NCI-H146 treated with DMSO at 0.1 percent for 48 hours (cell line): ENCODE measurements at regions not wholly inside any gene's neighbourhood (a gene's known extent, or its start where the extent isn't known, plus 50 kb on each side); places are given as distances from the start of the nearest gene placed in this dataset.

Source experiments
- DNase-seq: peaks from one replicate; lab custom pipeline; 2025; ENCODE audit not compliant: unreplicated experiment; lab: John Stamatoyannopoulos, UW

GRCh38 chr16:77553130-77553529 lies 118.3 kb upstream of the ADAMTS18 start:
- DNase-seq, result no peak

GRCh38 chr16:77555126-77555525 lies 120.3 kb upstream of the ADAMTS18 start:
- DNase-seq, result no peak

GRCh38 chr16:77555791-77556190 lies 121.0 kb upstream of the ADAMTS18 start:
- DNase-seq, result no peak

DNA sequence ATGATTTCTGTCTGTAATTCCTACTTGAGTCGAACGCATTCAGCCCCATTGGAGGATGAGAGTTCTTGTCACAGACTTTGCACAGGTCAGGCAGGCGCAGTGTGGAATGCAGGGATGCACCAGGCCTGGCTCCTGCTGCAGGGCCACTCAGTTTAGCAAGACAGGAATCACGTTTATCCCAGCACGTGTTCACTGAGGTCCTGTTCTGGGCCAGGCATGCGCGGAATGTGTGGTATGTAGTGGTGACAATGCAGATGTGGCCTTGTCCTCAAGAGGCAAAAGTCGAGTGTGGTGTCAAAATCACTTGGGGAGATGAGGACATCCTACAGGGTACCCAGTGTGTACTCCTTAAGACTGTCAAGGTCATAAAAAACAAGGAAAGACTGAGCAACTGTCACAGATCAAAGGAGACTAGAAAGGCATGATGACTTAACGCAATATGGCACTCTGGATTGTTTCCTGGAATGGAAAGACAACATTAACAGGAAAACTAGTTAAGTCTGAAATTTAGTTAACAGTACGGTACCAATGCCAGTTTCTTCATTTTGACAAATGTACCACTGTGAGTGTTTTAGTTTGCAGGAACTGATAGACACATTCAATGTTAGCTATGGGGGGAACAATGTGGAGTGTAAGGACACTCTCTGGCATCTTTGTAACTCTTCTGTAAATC lies 121.5 kb upstream of the ADAMTS18 start:
- DNase-seq, result no peak

- no peak for DNase-seq
Measured at GRCh38 chr16:77557385-77557784, 122.6 kb upstream of the ADAMTS18 start.

- DNase-seq, result no peak
Measured at GRCh38 chr16:77558786-77559185, 124.0 kb upstream of the ADAMTS18 start.

GRCh38 chr16:77562497-77562896 lies 127.7 kb upstream of the ADAMTS18 start:
- no peak for DNase-seq

- no peak for DNase-seq
Measured at GRCh38 chr16:77564791-77565390, 130.1 kb upstream of the ADAMTS18 start.

DNA sequence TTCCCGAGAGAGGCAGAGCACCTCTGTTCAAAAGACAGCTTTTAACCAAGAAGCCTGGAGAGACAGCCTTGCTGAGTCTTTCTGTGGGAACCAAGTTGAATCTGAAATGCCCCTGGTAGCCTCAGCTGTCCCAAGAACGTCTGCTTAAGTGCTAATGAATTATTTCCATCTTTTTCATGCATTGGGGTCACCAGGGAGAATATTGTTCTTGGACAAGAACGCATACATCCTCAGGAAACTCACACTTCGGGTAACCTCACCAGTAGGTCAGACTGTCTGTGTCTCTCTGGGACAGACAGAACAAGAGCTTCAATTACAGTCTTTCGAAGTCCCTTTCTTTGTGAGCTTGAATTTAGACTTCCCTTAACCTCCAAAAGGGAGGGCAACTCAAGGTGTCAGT lies 134.6 kb upstream of the ADAMTS18 start:
- DNase-seq, result no peak

DNA sequence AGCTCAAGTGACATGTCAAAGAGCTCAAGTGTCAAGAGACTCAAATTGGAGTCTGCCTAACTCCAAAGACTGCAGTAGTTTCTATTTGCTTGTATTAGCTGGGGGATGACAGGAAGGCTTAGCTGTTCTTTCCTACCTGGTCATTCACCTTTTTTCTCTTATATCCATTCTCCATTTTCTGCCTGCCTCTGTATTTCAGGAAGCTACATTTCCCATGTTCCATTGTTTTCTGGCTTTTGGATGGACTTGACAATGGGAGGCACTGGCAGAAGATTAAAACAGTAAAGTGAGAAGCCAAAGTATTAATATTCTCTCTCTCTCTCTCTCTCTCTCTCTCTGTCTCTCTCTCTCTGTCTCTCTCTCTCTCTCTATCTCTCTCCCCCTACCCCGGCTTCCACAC lies 135.7 kb upstream of the ADAMTS18 start:
- DNase-seq, result no peak

DNA sequence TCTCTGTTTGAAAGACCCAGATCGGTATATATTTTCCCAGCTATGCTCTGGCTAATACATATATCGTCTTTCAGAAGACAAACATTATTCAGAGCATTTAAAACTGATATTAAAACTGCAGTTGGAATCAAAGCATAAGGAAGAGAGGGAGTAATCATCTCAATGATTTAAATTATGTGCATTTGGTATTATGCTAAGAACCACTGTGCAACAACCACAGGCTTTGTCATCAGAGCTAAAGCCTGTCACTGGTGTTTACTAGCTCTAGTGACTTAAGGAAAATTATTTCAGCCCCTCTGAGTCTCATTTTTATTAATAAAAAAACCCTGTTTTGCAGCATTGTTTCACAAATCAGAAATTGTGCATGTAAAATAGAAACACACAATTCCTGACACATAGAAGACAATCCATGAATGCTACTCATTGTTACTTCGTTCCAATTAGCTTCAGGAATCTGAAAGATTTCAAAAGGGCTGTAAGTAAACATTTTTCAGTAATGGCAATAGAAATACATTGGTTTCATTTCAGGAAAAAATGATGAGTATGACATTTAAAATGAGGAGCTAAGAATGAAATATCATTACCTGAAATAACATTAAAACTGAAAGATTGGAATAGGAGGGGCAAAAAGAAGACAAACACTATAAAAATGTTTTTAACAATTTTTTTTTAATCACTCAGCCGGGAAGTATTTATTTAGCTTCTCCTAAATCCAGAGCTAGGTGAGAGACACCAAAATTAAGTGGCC lies 136.5 kb upstream of the ADAMTS18 start:
- DNase-seq, result no peak

- DNase-seq, result no peak
Measured at GRCh38 chr16:77574867-77575624, 140.2 kb upstream of the ADAMTS18 start.

DNA sequence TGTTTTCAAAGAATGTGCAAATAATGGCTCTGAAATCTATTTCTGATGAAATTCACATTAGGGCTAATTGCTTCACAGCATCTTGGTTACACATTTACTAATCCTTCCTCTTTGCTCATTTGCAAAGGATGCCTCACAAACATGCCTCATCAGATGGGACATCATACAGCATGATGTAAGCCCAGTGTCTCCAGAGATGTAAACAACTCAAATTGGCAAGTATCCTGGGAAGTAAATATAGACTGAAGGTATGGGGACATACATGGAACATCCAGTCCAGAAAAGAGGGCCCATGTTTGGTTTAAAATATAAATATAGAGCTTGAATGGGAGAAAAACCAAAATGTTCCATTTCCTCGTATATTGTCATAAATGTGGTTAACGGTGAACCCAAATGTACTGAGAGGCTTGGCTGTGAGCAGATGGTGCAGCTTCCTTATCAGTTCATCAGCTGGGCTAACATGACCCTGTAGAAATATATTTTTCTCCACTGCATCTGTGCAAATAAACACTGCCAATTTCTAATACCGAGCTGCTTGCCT lies 142.9 kb upstream of the NUDT7 start:
- no peak for DNase-seq

DNA sequence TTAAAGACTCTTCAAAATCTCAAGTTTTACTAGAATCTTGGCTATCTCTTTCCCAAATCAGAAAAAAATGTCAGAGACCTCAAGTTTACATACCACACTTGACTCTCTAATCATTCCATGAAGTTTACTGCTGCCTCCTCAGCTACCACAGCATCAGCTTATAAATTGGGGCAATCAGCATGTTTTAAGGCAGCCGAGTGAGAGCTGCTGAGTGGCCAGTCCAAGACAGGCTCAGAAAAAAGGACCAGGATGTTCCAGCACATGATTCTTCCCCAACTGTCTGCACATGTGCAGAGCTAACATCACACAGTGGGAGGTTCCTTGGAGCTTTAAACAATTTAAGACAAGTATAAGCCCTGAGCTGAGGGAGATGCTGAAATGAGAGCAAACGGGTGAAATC lies 140.6 kb upstream of the NUDT7 start:
- DNase-seq, result no peak

DNA sequence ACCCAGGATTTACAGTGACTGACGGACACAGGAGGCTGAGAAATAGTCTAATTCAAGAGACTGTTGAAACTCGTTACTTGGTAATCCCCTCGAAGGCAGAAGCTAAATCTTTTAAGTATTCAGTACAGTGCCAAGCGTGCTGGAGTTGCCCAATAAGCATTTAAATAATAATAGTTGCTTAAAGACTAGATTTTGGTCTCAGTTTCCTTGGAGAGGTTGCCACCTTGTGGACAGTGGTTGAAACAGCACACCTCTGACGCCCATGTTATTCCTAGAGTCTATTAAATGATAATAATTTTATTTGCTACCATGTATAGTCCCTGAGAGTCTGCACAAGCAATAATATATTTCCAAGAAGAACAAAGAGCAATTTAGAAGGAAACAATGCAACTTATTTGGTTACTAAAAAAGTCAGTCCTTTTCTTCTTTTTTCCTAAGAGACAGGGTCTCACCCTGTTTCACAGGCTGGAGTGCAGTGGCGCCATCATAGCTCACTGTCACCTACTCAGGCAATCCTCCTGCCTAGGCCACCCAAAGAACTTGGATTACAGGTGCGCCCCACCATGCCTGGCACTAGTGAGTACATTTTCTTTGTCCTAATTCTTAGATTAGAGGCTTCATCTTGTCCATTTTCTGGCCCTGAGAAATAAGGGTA lies 138.0 kb upstream of the NUDT7 start:
- DNase-seq, result peak; percentile 14

DNA sequence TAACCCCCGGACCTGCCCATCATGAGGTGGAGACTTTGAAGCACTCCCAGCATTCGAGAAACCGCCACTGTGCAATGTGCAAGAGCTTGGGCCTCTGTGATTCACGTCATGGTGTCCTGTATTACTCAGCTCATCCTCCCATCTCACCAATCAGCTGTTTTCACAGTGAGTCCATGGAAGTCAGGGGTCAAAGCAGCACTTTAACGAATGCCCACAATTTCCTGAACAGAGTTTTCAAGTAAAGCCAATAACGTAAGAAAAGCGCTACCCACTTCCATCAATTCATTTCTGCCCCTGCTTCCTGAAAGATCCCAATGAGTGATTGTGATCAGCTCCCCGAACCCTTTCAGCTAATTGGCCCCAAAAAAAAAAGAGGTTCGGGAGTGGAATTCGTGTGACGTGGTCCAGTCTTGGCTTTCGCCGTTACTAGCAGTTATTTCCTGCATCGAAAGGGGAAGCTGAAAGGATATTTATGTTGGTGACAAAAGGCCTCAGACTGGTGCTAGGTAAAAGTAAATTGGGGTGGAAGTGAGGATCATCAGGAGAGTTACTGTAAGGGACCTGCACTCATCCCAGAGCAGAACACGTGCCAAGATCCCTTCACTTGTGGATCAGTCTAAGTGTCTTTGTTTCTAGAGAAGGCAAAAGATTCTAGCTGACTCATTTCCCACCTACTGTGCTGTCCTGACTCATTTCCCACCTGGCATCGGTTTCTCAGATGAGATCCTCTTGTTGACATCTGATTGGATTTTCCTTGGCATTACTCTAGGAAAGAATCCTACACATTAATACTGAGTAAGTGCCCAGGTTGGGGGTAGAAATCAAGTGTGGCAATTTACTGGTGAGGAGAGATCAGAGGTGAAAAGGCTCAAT lies 136.7 kb upstream of the NUDT7 start:
- no peak for DNase-seq

- DNase-seq, result no peak
Measured at GRCh38 chr16:77588389-77588788, 133.9 kb upstream of the NUDT7 start.

DNA sequence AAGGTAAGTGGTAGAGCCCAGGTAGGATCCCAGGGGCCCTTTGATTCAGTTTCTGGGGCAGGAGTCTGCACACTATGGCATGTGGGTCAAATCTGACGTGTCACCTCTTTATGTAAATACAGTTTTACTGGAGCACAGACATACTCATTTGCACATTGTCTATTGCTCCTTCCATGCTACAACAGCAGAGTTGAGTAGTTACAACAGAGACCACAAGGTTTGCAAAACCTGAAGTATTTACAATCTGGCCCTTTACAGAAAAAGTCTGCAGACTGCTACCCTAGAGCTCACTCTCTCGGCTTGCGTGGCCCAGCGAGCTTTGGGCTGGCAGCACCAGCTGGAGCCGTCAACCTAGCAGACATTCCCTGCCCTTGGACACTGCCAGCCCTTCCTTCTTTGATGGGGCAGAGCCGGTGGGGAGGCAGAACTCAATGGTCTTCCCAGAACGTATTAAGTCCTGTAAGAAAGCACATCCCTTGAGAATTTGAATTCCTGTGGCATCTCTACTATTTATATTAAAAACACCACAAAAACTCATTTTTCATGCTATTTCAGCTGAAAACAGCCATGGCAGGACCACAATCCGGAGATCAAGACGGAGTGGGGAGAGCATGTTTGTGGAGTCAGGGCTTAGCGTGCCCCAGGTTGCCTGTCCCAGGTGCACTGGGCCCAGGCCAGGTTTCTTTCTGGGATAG lies 133.1 kb upstream of the NUDT7 start:
- DNase-seq, result no peak

GRCh38 chr16:77590707-77591106 lies 131.6 kb upstream of the NUDT7 start:
- no peak for DNase-seq
